ENCODE measurements at regions not wholly inside any gene's neighbourhood (a gene's known extent, or its start where the extent isn't known, plus 50 kb on each side); places are given as distances from the start of the nearest gene placed in this dataset.
A peak's percentile ranks its signal among the peaks of the same experiment; 100 is the strongest.
"Not testable (repeated sequence)": the region's sequence is repeated elsewhere in the genome, so short reads cannot be mapped to it uniquely, and the experiment has no call there.

DNA sequence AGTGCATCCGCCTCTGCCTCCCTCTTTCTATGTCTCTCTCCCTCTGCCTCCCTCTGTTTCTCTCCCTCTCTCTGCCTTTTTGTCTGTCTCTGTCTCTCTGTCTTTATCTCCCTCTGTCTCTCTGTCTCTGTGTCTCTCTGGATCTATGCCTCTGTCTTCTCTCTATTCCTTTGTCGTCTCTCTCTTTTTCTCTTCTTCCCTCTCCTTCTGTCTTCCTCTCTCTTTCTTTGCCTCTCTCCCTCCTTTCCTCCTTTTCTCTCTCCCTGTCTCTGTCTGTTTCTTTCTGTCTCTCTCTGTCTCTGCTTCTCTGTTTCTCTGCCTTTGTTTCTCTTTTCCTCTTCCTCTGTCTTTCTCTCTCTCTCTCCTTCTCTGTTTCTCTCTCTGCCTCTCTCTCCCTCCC is 678.8 kb upstream of the NRP1 start:
- no peak for DNase-seq (ENCODE audit: low spot score)

DNA sequence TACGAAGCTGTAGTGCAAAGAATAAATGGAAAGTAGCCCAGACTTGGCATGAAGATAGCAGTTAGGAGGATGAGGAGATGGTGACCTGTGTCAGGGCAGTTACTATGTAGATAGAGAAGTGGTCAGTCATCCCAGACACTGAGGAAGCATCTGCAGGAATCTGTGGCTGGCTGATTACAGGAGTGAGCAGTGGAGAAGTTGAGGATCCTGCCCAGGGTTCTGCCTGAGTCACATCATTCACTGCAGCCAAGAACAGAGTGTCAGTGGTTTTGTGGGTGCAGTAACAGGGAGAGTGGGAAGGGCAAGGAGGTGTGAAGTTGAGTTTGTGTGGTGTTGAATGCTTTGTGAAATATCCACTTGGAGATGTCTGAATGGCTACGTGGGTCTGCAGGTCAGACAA is 676.4 kb upstream of the NRP1 start:
- DNase-seq (ENCODE audit: low spot score): peak; percentile 62

DNA sequence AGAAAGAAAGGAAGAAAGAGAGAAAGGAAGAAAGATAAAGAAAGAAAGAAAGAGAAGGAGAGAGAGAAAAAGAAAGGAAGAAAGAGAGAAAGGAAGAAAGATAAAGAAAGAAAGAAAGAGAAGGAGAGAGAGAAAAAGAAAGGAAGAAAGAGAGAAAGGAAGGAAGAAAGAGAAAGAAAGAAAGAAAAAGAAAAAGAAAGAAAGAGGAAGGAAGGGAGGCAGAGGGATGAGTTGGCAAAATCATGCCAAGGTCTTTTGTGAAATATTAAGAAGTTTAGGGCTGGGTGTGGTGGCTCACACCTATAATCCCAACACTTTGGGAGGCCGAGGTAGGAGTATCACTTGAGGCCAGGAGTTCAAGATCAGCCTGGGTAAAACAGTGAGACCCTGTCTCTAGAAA is 675.8 kb upstream of the NRP1 start:
- DNase-seq (ENCODE audit: low spot score): not testable (repeated sequence)

DNA sequence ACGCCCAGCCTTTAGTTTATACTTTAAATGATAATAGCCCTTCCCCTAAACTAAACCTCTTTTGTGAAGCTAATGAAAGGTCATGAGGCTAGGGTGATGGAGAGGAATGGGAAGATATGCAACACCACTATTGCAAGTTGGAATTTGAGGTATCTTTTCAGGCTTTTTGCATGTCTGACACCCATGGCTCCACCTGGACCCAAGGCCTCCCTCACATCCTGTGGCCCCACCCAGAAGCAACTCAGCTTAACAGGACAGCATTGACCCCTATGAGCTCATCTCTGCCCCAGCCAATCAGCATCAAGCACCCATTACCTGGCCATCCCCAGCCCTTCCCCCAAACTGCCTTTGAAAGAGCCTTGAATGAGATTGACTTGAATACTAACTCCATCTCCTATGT is 674.2 kb upstream of the NRP1 start:
- no peak for DNase-seq (ENCODE audit: low spot score)

DNA sequence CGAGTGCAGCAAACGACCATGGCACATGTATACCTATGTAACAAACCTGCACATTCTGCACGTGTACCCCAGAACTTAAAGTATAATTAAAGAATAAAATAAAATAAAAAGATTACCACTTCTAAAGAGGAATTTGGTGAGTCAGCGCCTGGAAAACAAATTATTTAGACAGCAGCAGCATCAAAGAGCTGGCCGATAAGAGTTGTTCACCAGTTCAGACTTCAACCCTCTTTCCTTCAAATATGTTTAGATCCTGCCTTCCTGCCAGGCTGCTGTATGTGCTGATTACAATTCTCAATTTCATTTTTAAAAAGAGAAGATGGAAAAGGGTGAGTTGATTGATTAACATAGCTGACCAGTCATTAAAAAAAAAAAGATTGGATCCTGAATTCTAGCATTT is 672.0 kb upstream of the NRP1 start:
- DNase-seq (ENCODE audit: low spot score): no peak

DNA sequence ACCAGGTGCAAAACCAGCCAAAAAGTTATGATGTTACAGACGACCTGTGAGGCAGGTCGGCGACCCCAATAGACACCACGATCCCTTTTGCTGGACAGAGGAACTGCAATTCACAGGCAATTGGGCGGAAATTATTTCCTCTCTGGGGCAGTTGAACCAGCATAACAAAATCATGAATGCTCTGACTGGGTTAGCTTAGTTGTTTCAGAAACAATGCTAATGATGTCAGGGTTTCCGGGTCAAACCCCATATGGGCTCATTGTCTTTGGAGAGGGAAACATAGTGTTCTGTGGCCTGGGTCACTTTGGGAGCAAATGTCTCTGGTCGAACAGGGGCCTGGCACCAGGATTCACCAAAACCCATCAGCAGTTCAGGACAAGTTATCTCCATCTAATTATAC is 669.1 kb upstream of the NRP1 start:
- no peak for DNase-seq (ENCODE audit: low spot score)

DNA sequence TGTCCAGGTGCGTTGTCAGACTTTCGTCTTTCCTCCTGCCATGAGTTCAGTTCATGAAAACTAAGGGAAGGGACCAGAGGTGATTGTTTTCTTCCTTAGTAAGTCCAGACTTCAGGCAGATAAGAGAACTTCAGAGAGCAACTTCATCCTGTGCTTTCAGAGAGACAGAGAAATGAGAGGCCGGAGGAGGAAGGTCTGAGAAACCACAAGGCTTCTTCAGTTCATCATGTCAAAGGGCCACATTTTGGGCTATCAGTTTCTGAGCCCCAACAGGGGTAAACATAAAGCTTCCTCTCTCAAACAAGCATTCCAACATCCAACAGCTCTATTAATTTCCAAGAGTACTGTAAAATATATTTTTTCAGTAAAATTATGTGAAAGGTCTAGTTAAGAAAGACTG is 668.4 kb upstream of the NRP1 start:
- DNase-seq (ENCODE audit: low spot score): no peak

DNA sequence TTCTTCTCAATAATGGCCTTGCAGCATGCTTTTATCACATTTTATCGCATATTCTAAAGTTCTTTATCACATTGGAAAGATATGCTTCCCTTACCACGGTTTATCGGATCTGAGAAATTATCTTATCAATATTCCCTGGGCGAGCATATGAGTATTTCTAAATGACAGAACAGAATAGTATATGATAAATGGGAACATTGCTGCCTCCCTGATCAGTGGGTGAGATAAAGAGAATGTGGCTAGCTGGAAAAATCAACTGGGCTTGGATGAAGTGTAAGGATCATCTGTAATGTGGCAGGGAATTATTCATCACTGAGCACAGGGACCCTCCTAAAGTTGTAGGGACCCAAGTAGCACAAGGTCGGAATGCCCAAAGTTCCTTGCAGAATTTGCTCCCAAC is 667.4 kb upstream of the NRP1 start:
- no peak for DNase-seq (ENCODE audit: low spot score)

DNA sequence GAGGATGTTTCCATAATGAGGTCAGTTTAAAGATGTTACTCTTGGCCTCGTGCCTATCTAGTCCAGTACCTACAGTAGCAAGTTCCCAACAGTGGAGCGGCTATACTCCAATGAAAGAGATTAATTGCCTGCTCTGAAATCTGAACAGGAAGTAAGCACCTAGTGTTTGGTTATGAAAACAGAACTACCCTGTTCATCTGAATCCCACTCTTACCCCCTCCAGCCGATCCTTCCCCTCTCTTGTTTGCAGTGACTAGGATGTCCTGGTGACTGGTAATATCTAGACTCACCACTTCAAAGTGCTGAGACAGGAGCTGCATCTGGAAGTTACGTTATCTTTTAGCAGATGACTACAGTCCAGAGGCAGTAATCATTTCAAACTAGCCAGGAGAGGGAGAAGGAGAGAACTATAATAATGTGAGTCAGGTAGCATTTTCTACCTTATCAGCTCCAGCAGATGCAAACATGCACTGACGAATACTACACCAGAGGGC is 666.7 kb upstream of the NRP1 start:
- DNase-seq (ENCODE audit: low spot score): no peak

DNA sequence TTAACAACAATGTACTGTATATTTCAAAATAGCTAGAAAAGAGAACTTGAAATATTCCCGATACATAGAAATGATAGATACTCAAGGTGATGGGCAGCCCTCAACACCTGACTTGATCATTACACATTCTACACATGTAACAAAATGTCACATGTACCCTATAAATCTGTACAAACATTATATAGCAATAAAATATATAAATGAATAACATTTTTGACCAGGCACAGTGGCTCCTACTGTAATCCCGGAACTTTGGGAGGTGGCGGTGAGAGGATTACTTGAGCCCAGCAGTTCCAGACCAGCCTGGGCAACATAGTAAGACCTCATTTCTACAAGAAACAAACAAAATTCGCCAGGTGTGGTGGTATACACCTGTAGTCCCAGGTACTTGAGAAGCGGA is 659.5 kb upstream of the NRP1 start:
- no peak for DNase-seq (ENCODE audit: low spot score)

DNA sequence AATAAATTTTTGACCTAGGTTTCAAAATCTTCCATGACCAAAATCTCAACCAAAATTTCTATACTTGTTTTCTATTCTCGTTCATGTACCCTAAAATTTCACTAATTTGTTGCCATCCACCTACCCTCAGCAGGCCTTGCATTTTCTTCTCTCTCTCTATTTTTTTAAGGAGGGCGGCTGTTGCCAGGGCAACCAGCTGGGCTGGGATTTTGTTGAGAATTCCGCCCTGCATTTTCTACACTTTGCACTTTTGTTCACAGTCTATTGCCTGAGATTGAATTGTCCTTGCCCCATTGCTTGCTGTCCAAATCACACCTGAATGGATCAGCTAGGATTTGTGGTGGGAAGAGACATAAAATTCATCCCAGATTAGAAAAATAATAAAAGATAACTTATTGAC is 657.5 kb upstream of the NRP1 start:
- DNase-seq (ENCODE audit: low spot score): no peak

DNA sequence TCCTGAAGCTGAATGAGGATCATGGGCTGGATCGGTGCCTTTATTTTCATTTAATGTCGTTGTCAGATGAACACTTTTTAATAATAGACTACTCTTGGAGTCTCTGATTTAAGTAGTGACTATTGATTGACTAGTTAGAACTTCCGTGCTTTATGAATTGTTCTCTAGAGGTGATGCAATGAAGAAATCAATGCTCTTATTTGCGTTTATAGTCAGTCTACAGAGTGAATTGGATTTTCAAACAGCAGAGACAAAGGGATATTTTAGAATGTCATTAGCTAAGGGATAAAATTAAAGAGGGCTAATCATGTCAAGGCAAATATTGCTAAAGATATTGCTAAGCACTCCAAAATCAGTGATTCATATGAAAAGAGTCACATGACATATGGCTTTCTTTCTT is 652.0 kb upstream of the NRP1 start:
- no peak for DNase-seq (ENCODE audit: low spot score)

DNA sequence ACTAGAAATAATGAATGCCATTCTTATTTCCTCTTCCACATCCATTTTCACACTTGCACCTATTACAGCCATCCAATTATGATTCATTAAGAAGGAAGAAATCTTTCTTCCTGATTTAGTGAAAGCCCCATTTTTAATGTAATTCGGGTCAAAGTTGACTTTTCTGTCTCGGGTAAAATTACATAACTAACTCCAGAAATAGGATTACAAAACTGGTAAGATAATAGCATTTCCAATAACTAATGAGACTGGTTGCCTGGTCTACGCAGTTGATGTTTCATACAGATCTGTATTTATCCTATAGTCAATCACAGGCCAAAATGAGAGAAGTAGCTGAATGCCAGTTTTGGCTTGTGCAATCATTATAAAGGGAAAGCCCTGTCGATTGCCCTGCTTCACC is 651.5 kb upstream of the NRP1 start:
- no peak for DNase-seq (ENCODE audit: low spot score)

DNA sequence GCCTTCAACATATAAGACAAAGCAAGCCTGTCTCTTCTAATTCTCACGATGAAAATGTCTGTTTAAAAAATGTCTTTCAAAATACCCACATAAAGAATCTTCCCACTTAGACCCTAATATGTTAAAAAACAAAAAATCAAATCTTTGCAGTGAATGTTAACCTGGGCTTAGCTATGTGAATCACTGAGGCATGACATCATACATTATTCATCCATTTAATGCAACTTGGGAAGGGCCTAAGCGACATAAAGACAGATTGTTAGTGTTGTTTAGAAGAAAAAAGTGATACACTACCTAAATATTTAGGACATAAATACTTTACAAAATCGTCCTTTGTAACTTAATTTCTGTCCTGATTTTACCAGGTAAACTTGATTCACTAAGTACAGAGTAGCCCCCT is 648.5 kb upstream of the NRP1 start:
- DNase-seq (ENCODE audit: low spot score): no peak

DNA sequence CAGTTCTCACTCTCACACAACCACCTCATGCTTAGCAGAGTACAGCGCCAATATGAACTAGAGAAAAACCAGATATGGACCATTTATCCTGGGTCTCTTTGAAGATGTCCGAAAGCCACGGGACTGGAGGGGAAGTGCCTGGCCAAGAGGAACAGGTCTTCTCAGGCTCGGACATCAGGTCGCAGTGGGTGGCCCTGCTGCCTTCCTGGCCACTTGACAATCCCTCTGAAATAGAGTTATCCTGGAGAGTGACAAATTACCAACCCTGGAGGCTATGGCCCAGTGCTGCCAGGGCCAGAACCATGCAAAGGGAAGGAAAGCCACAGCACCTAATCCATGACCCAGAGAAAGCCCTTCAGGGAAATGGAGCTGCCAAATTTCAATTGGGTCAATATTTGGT is 646.8 kb upstream of the NRP1 start:
- no peak for DNase-seq (ENCODE audit: low spot score)

DNA sequence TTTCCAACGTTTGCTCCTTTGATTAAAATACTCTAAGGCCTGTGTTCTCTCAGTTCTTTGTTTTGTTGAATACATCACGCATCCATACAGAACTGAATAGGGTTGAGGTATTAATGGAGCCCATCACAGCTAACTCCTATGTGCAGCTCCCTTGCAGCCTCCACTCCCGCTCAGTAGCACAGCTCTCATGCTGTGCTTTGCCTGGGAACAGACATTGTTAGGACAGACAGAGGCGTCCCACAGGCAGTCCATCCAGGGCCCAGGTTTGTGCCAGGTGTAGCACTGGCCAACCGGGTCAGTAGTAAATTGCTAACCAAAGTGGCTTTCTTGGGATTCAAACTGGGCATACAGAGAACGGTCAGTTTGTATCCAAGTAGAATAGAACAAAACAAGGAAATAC is 644.7 kb upstream of the NRP1 start:
- DNase-seq (ENCODE audit: low spot score): no peak

DNA sequence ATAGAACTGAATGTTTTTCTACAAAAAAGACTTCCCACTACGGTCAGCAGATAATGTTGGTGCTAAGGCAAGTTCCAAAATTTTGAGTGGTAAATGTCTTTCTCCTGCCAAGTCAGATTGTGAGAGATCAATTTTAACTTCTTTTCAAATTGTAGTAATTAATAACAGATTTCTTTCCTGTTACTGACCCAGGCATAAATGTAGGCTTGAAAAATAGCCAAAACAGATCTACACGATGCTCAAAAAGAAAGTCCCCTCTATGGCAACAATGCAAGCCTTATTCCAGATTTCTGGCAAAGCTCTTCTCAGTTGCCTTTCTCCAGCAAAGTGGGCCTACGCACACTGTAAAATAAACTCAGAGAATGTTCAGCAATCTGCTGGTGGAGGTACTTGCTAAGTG is 641.0 kb upstream of the NRP1 start:
- no peak for DNase-seq (ENCODE audit: low spot score)

DNA sequence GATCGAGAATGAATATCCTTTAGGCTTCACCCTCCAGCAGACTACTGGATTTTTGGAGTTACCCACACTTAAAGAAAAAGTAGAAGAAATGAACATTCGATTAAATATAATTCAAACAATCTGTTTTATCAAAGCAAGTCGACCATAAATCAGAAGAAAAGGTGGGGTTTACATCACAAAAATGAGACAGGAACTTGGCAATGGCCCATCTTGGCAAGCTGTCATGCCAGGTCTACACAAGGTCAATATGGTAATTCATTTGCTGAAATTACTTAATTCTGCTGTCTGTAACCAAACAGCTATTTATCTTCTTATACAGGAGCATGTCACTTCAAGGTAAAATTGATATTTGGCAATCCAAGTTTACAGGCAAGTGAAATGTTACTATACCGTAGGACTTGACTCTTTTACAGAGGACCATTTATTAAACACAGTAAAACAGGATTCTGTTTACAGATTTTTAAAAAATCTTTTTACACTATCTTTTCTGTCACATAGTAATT is 640.6 kb upstream of the NRP1 start:
- DNase-seq (ENCODE audit: low spot score): no peak

DNA sequence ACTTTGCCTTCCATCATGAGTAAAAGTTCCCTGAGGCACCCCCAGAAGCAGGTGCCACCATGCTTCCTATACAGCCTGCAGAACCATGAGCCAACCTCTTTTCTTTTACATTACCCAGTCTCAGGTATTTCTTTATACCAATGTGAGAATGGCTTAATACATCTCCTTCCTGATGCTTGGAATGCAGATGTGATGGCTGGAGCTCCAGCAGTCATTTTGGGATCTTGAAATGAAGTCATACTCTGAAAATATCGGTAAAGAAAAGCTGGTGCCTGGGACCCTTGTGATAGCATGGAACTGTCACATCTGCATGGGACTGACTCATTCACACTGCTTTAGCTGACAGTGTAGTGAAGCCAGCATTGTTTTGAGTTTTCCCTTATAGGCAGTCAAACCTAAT is 634.5 kb upstream of the NRP1 start:
- DNase-seq (ENCODE audit: low spot score): no peak

DNA sequence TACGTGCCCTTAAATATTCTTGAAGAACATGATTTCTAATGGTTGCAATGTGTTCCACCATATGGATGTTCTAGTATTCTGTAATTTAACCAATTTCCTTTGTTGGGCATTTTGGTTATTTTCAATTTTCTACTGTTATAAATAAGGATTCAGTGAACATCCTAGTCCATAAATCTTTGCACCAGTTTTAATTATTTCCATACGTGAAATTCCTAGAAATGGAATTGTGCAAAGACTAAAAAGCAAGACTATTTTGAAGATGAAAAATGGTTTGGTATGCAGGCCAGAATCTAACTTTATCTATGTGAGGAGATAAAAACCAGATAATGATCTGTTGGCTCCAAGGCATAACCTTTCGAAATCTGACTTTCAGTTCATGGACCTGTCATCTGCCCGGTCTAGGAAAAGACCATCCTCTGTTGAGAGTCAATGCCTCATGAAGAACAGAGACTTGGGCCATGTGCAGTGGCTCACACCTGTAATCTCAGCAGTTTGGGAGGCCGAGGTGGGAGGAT is 633.2 kb upstream of the NRP1 start:
- no peak for DNase-seq (ENCODE audit: low spot score)

DNA sequence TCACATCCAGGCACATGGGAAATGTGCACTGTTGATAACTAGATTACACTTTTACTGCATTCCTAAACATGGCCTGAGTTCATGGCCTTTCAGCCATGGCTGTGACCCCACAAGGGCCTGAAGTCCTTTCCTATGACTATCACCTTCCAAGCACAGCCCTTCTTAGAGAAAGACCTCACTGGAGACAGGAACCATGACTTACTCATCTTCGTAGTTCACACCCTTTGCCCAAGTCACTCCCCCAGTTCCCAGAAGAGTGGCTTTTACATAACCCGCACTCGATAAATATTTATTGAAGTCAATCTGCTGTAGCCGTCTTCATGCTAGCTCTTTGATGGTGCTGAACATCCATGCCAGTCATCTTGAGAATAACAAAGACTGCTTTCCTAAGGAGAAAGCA is 632.5 kb upstream of the NRP1 start:
- no peak for DNase-seq (ENCODE audit: low spot score)

DNA sequence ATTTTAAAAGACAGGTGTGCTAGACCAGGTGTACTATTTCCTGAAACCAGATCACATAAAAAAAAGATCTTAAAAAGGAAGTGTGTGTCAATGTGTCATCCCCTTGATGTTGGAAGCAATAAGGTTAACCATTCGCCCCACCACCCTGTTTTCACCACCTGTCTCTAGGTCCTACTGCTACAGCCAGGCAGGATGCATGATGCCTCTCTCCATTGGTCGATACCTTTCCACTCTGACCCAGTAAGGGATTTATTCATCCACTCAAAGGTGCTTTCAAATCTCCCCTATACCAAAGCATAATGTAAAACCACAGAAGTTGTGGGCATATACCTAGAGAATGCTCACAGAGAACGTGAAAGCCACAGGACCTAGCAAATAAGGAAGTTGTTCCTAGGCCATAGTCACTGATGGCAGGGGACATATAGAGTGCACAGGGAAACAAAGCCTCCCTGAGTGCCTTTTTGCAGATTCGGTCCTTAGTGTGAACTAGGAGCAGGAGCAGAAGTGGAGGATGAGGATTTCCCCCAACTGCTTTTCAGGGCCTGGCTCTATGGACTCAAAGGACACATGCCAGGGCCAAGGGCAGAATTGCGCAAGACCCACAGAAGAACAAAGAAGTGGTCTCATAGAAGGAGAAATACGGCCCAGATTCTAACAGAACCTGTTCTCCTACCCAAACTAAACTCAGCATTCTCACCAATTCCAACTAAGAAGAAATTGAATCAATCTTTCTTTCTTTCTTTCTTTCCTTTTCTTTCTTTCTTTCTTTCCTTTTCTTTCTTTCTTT is 631.5 kb upstream of the NRP1 start:
- DNase-seq (ENCODE audit: low spot score): no peak

DNA sequence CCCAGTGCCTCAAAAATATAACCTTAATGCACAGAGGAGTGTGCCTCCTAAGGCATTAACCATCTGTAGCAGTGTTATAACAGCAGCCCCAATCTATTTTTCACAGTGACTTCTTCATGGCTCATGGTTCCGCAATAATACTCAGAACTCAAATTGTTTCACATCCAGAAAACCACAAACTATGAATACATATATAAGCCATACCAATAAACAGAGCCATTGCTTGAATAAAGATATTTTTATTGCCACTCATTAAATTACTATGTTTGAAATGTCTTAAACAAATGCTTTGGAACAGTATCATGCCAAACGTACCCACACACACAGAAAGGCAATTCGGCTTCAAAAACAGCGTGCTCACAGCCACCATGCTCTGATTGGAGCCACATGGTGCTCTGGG is 629.3 kb upstream of the NRP1 start:
- no peak for DNase-seq (ENCODE audit: low spot score)

DNA sequence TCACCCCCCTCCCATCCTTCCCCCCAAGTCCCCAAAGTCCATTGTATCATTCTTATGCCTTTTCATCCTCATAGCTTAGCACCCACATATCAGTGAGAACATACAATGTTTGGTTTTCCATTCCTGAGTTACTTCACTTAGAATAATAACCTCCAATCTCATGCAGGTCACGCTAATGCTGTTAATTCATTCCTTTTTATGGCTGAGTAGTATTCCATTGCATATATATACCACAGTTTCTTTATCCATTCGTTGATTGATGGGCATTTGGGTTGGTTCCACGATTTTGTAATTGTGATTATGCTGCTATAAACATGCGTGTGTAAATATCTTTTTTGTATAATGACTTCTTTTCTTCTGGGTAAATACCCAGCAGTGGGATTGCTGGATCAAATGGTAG is 621.9 kb upstream of the NRP1 start:
- not testable (repeated sequence) for DNase-seq (ENCODE audit: low spot score)

All from AG08395 (cell line).